Endothelial cell (in vitro differentiated cells): ENCODE measurements at regions not wholly inside any gene's neighbourhood (a gene's known extent, or its start where the extent isn't known, plus 50 kb on each side); places are given as distances from the start of the nearest gene placed in this dataset.

Experiments
- DNase-seq: peaks from one replicate; pipeline ENCODE4 v3.0.0; 2021; ENCODE audit warnings: low spot score
- H3K27ac Mint-ChIP-seq: one replicate; pipeline ENCODE4 v1.8.0; 2021; ENCODE audit warnings: mixed read lengths, inconsistent platforms; ENCODE audit not compliant: unreplicated experiment
- H3K27me3 Mint-ChIP-seq: one replicate; pipeline ENCODE4 v1.8.0; 2021; ENCODE audit warnings: mild to moderate bottlenecking, moderate library complexity, mixed read lengths, inconsistent platforms; ENCODE audit not compliant: unreplicated experiment
- H3K36me3 Mint-ChIP-seq: one replicate; pipeline ENCODE4 v1.8.0; 2021; ENCODE audit warnings: mild to moderate bottlenecking, low read depth, mixed read lengths, inconsistent platforms; ENCODE audit not compliant: unreplicated experiment
- H3K4me1 Mint-ChIP-seq: one replicate; pipeline ENCODE4 v1.8.0; 2021; ENCODE audit warnings: mild to moderate bottlenecking, mixed read lengths, inconsistent platforms; ENCODE audit not compliant: unreplicated experiment
- H3K4me3 Mint-ChIP-seq: one replicate; pipeline ENCODE4 v1.8.0; 2021; ENCODE audit warnings: mild to moderate bottlenecking, mixed read lengths, inconsistent platforms; ENCODE audit not compliant: unreplicated experiment
- H3K9me3 Mint-ChIP-seq: one replicate; pipeline ENCODE4 v1.8.0; 2021; ENCODE audit warnings: mixed read lengths, inconsistent platforms; ENCODE audit not compliant: unreplicated experiment
- CTCF ChIP-seq: fragments of 200-600 bp; sonication (generic); IDR thresholded peaks from one replicate; pipeline ENCODE4 v1.5.0; 2021; ENCODE audit warnings: antibody characterized with exemption; ENCODE audit not compliant: unreplicated experiment

GRCh38 chr18:38539856-38540255 lies 974.3 kb upstream of the CELF4 start:
- H3K4me3 Mint-ChIP-seq = no peak overlapping the region
- no peaks in the 10 kb centered on the region for H3K36me3 Mint-ChIP-seq
- no peak for DNase-seq
- TF ChIP-seq CTCF = no peak
- no peaks in the 10 kb centered on the region for H3K27me3 Mint-ChIP-seq
- no peak overlapping the region for H3K27ac Mint-ChIP-seq
- H3K4me1 Mint-ChIP-seq = no peaks in the 10 kb centered on the region
- no peaks in the 10 kb centered on the region for H3K9me3 Mint-ChIP-seq

GRCh38 chr18:38539371-38539770 lies 973.8 kb upstream of the CELF4 start:
- Mint-ChIP-seq H3K4me3 (no peak overlapping the region), H3K4me1 (no peaks in the 10 kb centered on the region), H3K27me3 (no peaks in the 10 kb centered on the region), H3K36me3 (no peaks in the 10 kb centered on the region), H3K27ac (no peak overlapping the region), H3K9me3 (no peaks in the 10 kb centered on the region)
- no peak for DNase-seq
- no peak for TF ChIP-seq CTCF

- H3K4me3 Mint-ChIP-seq = no peak overlapping the region
- no peak overlapping the region for H3K27ac Mint-ChIP-seq
- H3K36me3 Mint-ChIP-seq = no peaks in the 10 kb centered on the region
- no peaks in the 10 kb centered on the region for H3K27me3 Mint-ChIP-seq
- H3K4me1 Mint-ChIP-seq = no peaks in the 10 kb centered on the region
- H3K9me3 Mint-ChIP-seq = no peaks in the 10 kb centered on the region
- no peak for DNase-seq
- TF ChIP-seq CTCF = no peak
Observed at GRCh38 chr18:38534073-38534472, 968.5 kb upstream of the CELF4 start.

GRCh38 chr18:38526922-38527321 lies 961.3 kb upstream of the CELF4 start:
- Mint-ChIP-seq H3K4me3 (no peak overlapping the region), H3K27me3 (no peaks in the 10 kb centered on the region), H3K9me3 (no peaks in the 10 kb centered on the region), H3K27ac (no peak overlapping the region), H3K4me1 (peaks cover 5% of the 10 kb centered on the region), H3K36me3 (no peaks in the 10 kb centered on the region)
- no peak for TF ChIP-seq CTCF
- no peak for DNase-seq

- Mint-ChIP-seq H3K9me3 (no peaks in the 10 kb centered on the region), H3K36me3 (no peaks in the 10 kb centered on the region), H3K27me3 (no peaks in the 10 kb centered on the region), H3K27ac (no peak overlapping the region), H3K4me3 (no peak overlapping the region), H3K4me1 (peaks cover 5% of the 10 kb centered on the region)
- no peak for TF ChIP-seq CTCF
- no peak for DNase-seq
Observed at GRCh38 chr18:38525039-38525438, 959.4 kb upstream of the CELF4 start.
